GM23338 (cell line): ENCODE measurements at regions not wholly inside any gene's neighbourhood (a gene's known extent, or its start where the extent isn't known, plus 50 kb on each side); places are given as distances from the start of the nearest gene placed in this dataset.

ENCODE experiments used
- ATAC-seq: fragments of 200-7000 bp; cut with Tn5 transposase; 3 replicates; pipeline ENCODE4 v1.9.1; 2020
- DNase-seq: peaks from one replicate; pipeline ENCODE4 v3.0.0-alpha.2; 2015; ENCODE audit warnings: low spot score
- H2AFZ ChIP-seq: fragments of 200-600 bp; sonication (generic); 2 replicates; pipeline ENCODE4 v1.8.0; 2016; ENCODE audit warnings: antibody characterized with exemption, mild to moderate bottlenecking, moderate library complexity
- H3F3A ChIP-seq: fragments of 200-600 bp; sonication (generic); replicated peaks from 2 replicates; pipeline ENCODE4 v1.8.0; 2017; ENCODE audit warnings: antibody characterized with exemption, mixed run types, low read depth
- H3K27ac ChIP-seq: fragments of 200-600 bp; sonication (generic); 2 replicates; pipeline ENCODE4 v1.6.1; 2016; ENCODE audit warnings: low read depth
- H3K27me3 ChIP-seq: fragments of 200-600 bp; sonication (generic); 2 replicates; pipeline ENCODE4 v1.8.0; 2016; ENCODE audit warnings: mild to moderate bottlenecking, mixed run types, moderate library complexity; ENCODE audit not compliant: insufficient read depth
- H3K36me3 ChIP-seq: fragments of 200-600 bp; sonication (generic); 2 replicates; pipeline ENCODE4 v1.8.0; 2016; ENCODE audit warnings: mild to moderate bottlenecking; ENCODE audit not compliant: insufficient read depth
- H3K4me1 ChIP-seq: fragments of 200-600 bp; sonication (generic); 2 replicates; pipeline ENCODE4 v1.8.0; 2016; ENCODE audit warnings: mild to moderate bottlenecking, moderate library complexity; ENCODE audit not compliant: insufficient read depth
- H3K4me2 ChIP-seq: fragments of 200-600 bp; sonication (generic); 2 replicates; pipeline ENCODE4 v1.7.1; 2017; ENCODE audit warnings: mixed run types
- H3K4me3 ChIP-seq: fragments of 200-600 bp; sonication (generic); 2 replicates; pipeline ENCODE4 v1.6.1; 2016; ENCODE audit warnings: mixed run types
- H3K79me2 ChIP-seq: fragments of 200-600 bp; sonication (generic); replicated peaks from 2 replicates; pipeline ENCODE4 v1.8.0; 2017; ENCODE audit warnings: mild to moderate bottlenecking; ENCODE audit not compliant: insufficient read depth
- H3K9me2 ChIP-seq: fragments of 200-600 bp; sonication (generic); 2 replicates; pipeline ENCODE4 v1.8.0; 2017; ENCODE audit not compliant: insufficient read depth
- H4K20me1 ChIP-seq: fragments of 200-600 bp; sonication (generic); replicated peaks from 2 replicates; pipeline ENCODE4 v1.8.0; 2017; ENCODE audit warnings: mild to moderate bottlenecking; ENCODE audit not compliant: insufficient read depth
- H3K27ac Mint-ChIP-seq: 2 replicates; pipeline ENCODE4 v1.8.0; 2020; ENCODE audit warnings: inconsistent platforms, mild to moderate bottlenecking, moderate library complexity, mixed read lengths
- H3K27me3 Mint-ChIP-seq: 3 replicates; pipeline ENCODE4 v1.8.0; 2022; ENCODE audit warnings: low read depth, mild to moderate bottlenecking, moderate library complexity, mixed read lengths, inconsistent platforms; ENCODE audit not compliant: insufficient read depth, poor library complexity
- H3K36me3 Mint-ChIP-seq: 3 replicates; pipeline ENCODE4 v1.8.0; 2021; ENCODE audit warnings: low read depth, mild to moderate bottlenecking, inconsistent platforms, moderate library complexity, mixed read lengths
- H3K4me1 Mint-ChIP-seq: 3 replicates; pipeline ENCODE4 v1.8.0; 2020; ENCODE audit warnings: mild to moderate bottlenecking, inconsistent platforms, mixed read lengths
- H3K4me3 Mint-ChIP-seq: 3 replicates; pipeline ENCODE4 v1.8.0; 2021; ENCODE audit warnings: moderate library complexity, mild to moderate bottlenecking, inconsistent platforms, mixed read lengths
- H3K9me3 Mint-ChIP-seq: 3 replicates; pipeline ENCODE4 v1.8.0; 2020; ENCODE audit warnings: moderate library complexity, mild to moderate bottlenecking, inconsistent platforms, mixed read lengths
- CREB1 ChIP-seq: fragments of 250-450 bp; sonication (Bioruptor Pico); IDR thresholded peaks from 2 replicates; pipeline ENCODE4 v1.5.0; 2020; ENCODE audit warnings: low read depth, mild to moderate bottlenecking, moderate library complexity
- CTCF ChIP-seq, 2 experiments: fragments of 200-600 bp in 1 of 2; sonication (generic) in 1 of 2; conservative IDR thresholded peaks; 2 replicates each; pipeline versions ENCODE4 v1.5.1 to v1.6.1; 2016 to 2017; ENCODE audit warnings: antibody characterized with exemption in 2 of 2, low read depth in 2 of 2, mild to moderate bottlenecking in 2 of 2, moderate library complexity in 1 of 2
- ETS1 ChIP-seq: IDR thresholded peaks from 2 replicates; pipeline ENCODE4 v1.6.1; 2016; ENCODE audit warnings: antibody characterized with exemption
- EZH2 ChIP-seq: fragments of 200-600 bp; sonication (generic); IDR thresholded peaks from one replicate; pipeline ENCODE4 v1.8.0; 2017; ENCODE audit warnings: antibody characterized with exemption, mild to moderate bottlenecking, low read depth; ENCODE audit not compliant: unreplicated experiment
- EZH2phosphoT487 ChIP-seq: fragments of 200-600 bp; sonication (generic); IDR thresholded peaks from one replicate; pipeline ENCODE4 v1.8.1; 2018; ENCODE audit warnings: antibody characterized with exemption; ENCODE audit not compliant: unreplicated experiment
- JUNB ChIP-seq: IDR thresholded peaks from one replicate; pipeline ENCODE4 v1.6.1; 2016; ENCODE audit warnings: antibody characterized with exemption; ENCODE audit not compliant: unreplicated experiment
- NANOG ChIP-seq: IDR thresholded peaks from 2 replicates; pipeline ENCODE4 v1.6.1; 2016; ENCODE audit warnings: antibody characterized with exemption, borderline replicate concordance
- POLR2AphosphoS5 ChIP-seq: IDR thresholded peaks from 2 replicates; pipeline ENCODE4 v1.6.1; 2016; ENCODE audit warnings: antibody characterized with exemption, low read depth
- STAT1 ChIP-seq: IDR thresholded peaks from one replicate; pipeline ENCODE4 v1.6.1; 2016; ENCODE audit warnings: antibody characterized with exemption; ENCODE audit not compliant: unreplicated experiment
- ZNF114 ChIP-seq: fragments of 250-450 bp; sonication (Bioruptor Pico); IDR thresholded peaks from 2 replicates; pipeline ENCODE4 v1.5.0; 2020; ENCODE audit warnings: mild to moderate bottlenecking, moderate library complexity
- ZNF331 ChIP-seq: fragments of 250-450 bp; sonication (Bioruptor Pico); IDR thresholded peaks from 2 replicates; pipeline ENCODE4 v1.5.0; 2020; ENCODE audit warnings: low read depth, mild to moderate bottlenecking, moderate library complexity
- ZNF462 ChIP-seq: fragments of 250-450 bp; sonication (Bioruptor Pico); IDR thresholded peaks from 2 replicates; pipeline ENCODE4 v1.5.0; 2020; ENCODE audit warnings: mild to moderate bottlenecking, moderate library complexity
- TF ChIP-seq, protein P1 (sequence below): IDR thresholded peaks from one replicate; pipeline ENCODE4 v1.6.1; 2018; ENCODE audit warnings: antibody characterized with exemption; ENCODE audit not compliant: unreplicated experiment

DNA sequence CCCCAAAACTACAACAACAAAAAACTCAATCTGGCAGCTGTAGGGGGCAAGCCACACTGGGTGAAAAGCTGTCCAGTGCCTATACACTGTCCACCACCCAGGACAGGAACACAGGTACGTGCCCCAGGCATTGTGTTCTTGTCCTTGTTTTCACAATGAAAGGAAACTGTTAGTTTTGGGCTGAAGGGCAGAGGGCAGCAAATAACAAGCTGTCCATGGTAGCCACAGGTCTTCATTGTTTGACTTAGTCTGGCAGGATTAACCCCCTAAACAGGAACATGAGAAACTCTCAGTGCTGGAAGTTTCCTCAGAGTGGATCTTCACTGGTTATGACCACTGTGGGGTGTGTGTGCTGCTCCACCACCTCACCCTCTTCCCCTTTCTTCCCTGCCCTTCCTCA, 224.6 kb upstream of the N4BP1 start:
- no peaks in the 10 kb centered on the region for H3K4me1 ChIP-seq
- H2AFZ ChIP-seq = 0 out of 2 replicates have a peak overlapping the region, but pooled peaks have one; percentile 10
- Mint-ChIP-seq H3K9me3 (no peaks in the 10 kb centered on the region), H3K36me3 (no peaks in the 10 kb centered on the region), H3K4me3 (no peak overlapping the region), H3K4me1 (peaks cover 5% of the 10 kb centered on the region; the same call in 2 of the 3 replicates), H3K27me3 (no peaks in the 10 kb centered on the region), H3K27ac (no peak overlapping the region)
- H3K4me3 ChIP-seq = no peak overlapping the region
- H3K4me2 ChIP-seq = no peak overlapping the region
- no peak for TF ChIP-seq POLR2AphosphoS5
- TF ChIP-seq ZNF114 = no peak
- TF ChIP-seq STAT1 = no peak
- TF ChIP-seq EZH2 = no peak
- no peak for TF ChIP-seq EZH2phosphoT487
- TF ChIP-seq, protein P1, sequence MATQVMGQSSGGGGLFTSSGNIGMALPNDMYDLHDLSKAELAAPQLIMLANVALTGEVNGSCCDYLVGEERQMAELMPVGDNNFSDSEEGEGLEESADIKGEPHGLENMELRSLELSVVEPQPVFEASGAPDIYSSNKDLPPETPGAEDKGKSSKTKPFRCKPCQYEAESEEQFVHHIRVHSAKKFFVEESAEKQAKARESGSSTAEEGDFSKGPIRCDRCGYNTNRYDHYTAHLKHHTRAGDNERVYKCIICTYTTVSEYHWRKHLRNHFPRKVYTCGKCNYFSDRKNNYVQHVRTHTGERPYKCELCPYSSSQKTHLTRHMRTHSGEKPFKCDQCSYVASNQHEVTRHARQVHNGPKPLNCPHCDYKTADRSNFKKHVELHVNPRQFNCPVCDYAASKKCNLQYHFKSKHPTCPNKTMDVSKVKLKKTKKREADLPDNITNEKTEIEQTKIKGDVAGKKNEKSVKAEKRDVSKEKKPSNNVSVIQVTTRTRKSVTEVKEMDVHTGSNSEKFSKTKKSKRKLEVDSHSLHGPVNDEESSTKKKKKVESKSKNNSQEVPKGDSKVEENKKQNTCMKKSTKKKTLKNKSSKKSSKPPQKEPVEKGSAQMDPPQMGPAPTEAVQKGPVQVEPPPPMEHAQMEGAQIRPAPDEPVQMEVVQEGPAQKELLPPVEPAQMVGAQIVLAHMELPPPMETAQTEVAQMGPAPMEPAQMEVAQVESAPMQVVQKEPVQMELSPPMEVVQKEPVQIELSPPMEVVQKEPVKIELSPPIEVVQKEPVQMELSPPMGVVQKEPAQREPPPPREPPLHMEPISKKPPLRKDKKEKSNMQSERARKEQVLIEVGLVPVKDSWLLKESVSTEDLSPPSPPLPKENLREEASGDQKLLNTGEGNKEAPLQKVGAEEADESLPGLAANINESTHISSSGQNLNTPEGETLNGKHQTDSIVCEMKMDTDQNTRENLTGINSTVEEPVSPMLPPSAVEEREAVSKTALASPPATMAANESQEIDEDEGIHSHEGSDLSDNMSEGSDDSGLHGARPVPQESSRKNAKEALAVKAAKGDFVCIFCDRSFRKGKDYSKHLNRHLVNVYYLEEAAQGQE = peak; percentile 13
- no peak for TF ChIP-seq CREB1
- no peak for TF ChIP-seq JUNB
- peak; percentile 15 to 56; a peak in 3 of 4 replicates for TF ChIP-seq CTCF (conservative IDR thresholded peaks at IDR 0.05; ENCODE audit: low read depth in 2 of 2)
- no peak for TF ChIP-seq ZNF462 (CRISPR knock-in tag)
- TF ChIP-seq ETS1 = no peak
- TF ChIP-seq NANOG = no peak
- TF ChIP-seq ZNF331 (CRISPR knock-in tag) = no peak
- H3K27ac ChIP-seq = no peak overlapping the region
- H3K36me3 ChIP-seq = no peaks in the 10 kb centered on the region
- no peaks in the 10 kb centered on the region for H3K9me2 ChIP-seq
- H3K79me2 ChIP-seq = no peaks in the 10 kb centered on the region
- no peaks in the 10 kb centered on the region for H4K20me1 ChIP-seq
- no peaks in the 10 kb centered on the region for H3F3A ChIP-seq
- peak; percentile 20 for DNase-seq
- no peaks in the 10 kb centered on the region for H3K27me3 ChIP-seq
- peak; percentile 40; the same call in 2 of the 3 replicates for ATAC-seq
